Upper lobe of left lung (tissue), 6 donors: ENCODE measurements at regions not wholly inside any gene's neighbourhood (a gene's known extent, or its start where the extent isn't known, plus 50 kb on each side); places are given as distances from the start of the nearest gene placed in this dataset.

ENCODE experiments used
- ATAC-seq, 2 donors: fragments of 200-7000 bp; cut with Tn5 transposase; one replicate each; pipeline ENCODE4 v1.9.1; 2022; ENCODE audit warnings: mild to moderate bottlenecking in 2 of 2, moderate library complexity in 2 of 2; ENCODE audit not compliant: low FRiP score in 2 of 2
- DNase-seq, 2 donors: peaks; one replicate each; pipeline ENCODE4 v3.0.0-alpha.2; 2019 to 2020
- H3K27ac ChIP-seq, 4 donors: fragments of 200-600 bp; sonication (generic); one replicate each; pipeline ENCODE4 v1.5.1; 2016 to 2019
- H3K27me3 ChIP-seq, 4 donors: fragments of 200-600 bp; sonication (generic); one replicate each; pipeline ENCODE4 v1.5.1; 2017 to 2019
- H3K36me3 ChIP-seq, 4 donors: fragments of 200-600 bp; sonication (generic); one replicate each; pipeline ENCODE4 v1.5.1; 2016 to 2019
- H3K4me1 ChIP-seq, 4 donors: fragments of 200-600 bp; sonication (generic); one replicate each; pipeline ENCODE4 v1.5.1; 2018 to 2019
- H3K4me3 ChIP-seq, 4 donors: fragments of 200-600 bp; sonication (generic); one replicate each; pipeline ENCODE4 v1.5.1; 2017 to 2019; ENCODE audit warnings: mild to moderate bottlenecking in 2 of 4, moderate library complexity in 1 of 4
- H3K9me3 ChIP-seq, 4 donors: fragments of 200-600 bp; sonication (generic); one replicate each; pipeline ENCODE4 v1.5.1; 2018 to 2019
- CTCF ChIP-seq, 6 experiments: fragments of 450-650 bp in 4 of 6; fragments of 200-600 bp in 2 of 6; sonication (generic) in 2 of 6; IDR thresholded peaks; one replicate each; pipeline ENCODE4 v1.5.1; 2016 to 2019; ENCODE audit warnings: antibody characterized with exemption in 6 of 6
- EP300 ChIP-seq, 4 donors: sonication (generic); formaldehyde crosslinking; IDR thresholded peaks; one replicate each; pipeline ENCODE4 v1.5.1; 2017; ENCODE audit warnings: antibody characterized with exemption in 4 of 4, control low read depth in 2 of 4
- POLR2A ChIP-seq, 4 donors: fragments of 450-650 bp; IDR thresholded peaks; one replicate each; pipeline ENCODE4 v1.5.1; 2016 to 2017; ENCODE audit warnings: antibody characterized with exemption in 4 of 4, mild to moderate bottlenecking in 2 of 4
- POLR2AphosphoS5 ChIP-seq, 2 donors: sonication (generic); formaldehyde crosslinking; IDR thresholded peaks; one replicate each; pipeline ENCODE4 v1.5.1; 2017; ENCODE audit warnings: antibody characterized with exemption in 2 of 2
- WGBS, 2 donors: methylation state at CpG; one replicate each; pipeline ENCODE4 v1.1.5; 2017 to 2018; 5-methylcytosine and 5-hydroxymethylcytosine counted together
- donor health status: DM: no; HTN: no; CAD: no; lungs with moderate emphysema.
- donor health status: DM: no; HTN: yes; CAD: no; lungs with severe emphysema.

GRCh38 chr7:21317966-21318915, 109.6 kb upstream of the SP4 start:
- ATAC-seq = no peak
- no peaks in the 10 kb centered on the region for H3K9me3 ChIP-seq
- WGBS, 2 donors = 72 to 73% methylated on average over 6 of the region's 6 CpGs
- H3K4me1 ChIP-seq = no peaks in the 10 kb centered on the region
- H3K27me3 ChIP-seq = no peaks in the 10 kb centered on the region
- no peaks in the 10 kb centered on the region for H3K36me3 ChIP-seq
- no peak for TF ChIP-seq POLR2AphosphoS5 (IDR thresholded peaks at IDR 0.05)
- no peak for TF ChIP-seq POLR2A (IDR thresholded peaks at IDR 0.05)
- TF ChIP-seq CTCF (IDR thresholded peaks at IDR 0.05) = no peak
- no peak for TF ChIP-seq EP300 (IDR thresholded peaks at IDR 0.05)
- H3K27ac ChIP-seq = no peak overlapping the region
- H3K4me3 ChIP-seq = no peak overlapping the region
- no peak for DNase-seq

- Histone ChIP-seq H3K4me3 (no peak overlapping the region), H3K9me3 (no peaks in the 10 kb centered on the region), H3K27ac (no peak overlapping the region), H3K27me3 (no peaks in the 10 kb centered on the region), H3K4me1 (no peaks in the 10 kb centered on the region), H3K36me3 (no peaks in the 10 kb centered on the region)
- DNase-seq = no peak
- TF ChIP-seq POLR2A (IDR thresholded peaks at IDR 0.05) = no peak
- no peak for TF ChIP-seq POLR2AphosphoS5 (IDR thresholded peaks at IDR 0.05)
- TF ChIP-seq EP300 (IDR thresholded peaks at IDR 0.05) = no peak
- no peak for TF ChIP-seq CTCF (IDR thresholded peaks at IDR 0.05)
- 65 to 83% methylated on average over 1 of the region's 1 CpG for WGBS, 2 donors
- no peak for ATAC-seq
These were observed 109.0 kb upstream of the SP4 start for GRCh38 chr7:21318916-21319270.

- TF ChIP-seq EP300 (IDR thresholded peaks at IDR 0.05) (no peak), POLR2A (IDR thresholded peaks at IDR 0.05) (no peak), POLR2AphosphoS5 (IDR thresholded peaks at IDR 0.05) (no peak), CTCF (IDR thresholded peaks at IDR 0.05) (no peak)
- no peak for ATAC-seq
- H3K27ac ChIP-seq = no peak overlapping the region
These were observed 101.6 kb upstream of the SP4 start for GRCh38 chr7:21326241-21326640.

GRCh38 chr7:21326921-21327320, 101.0 kb upstream of the SP4 start:
- H3K4me1 ChIP-seq = no peaks in the 10 kb centered on the region
- no peaks in the 10 kb centered on the region for H3K36me3 ChIP-seq
- TF ChIP-seq POLR2A (IDR thresholded peaks at IDR 0.05) (no peak), EP300 (IDR thresholded peaks at IDR 0.05) (no peak), POLR2AphosphoS5 (IDR thresholded peaks at IDR 0.05) (no peak), CTCF (IDR thresholded peaks at IDR 0.05) (no peak)
- no peak overlapping the region for H3K4me3 ChIP-seq
- 85 to 86% methylated on average over 3 of the region's 3 CpGs for WGBS, 2 donors
- ATAC-seq (no peak), DNase-seq (no peak)
- no peaks in the 10 kb centered on the region for H3K9me3 ChIP-seq
- no peak overlapping the region for H3K27ac ChIP-seq
- no peaks in the 10 kb centered on the region for H3K27me3 ChIP-seq

More at GRCh38 chr7:21326241-21326640, 101.6 kb upstream of the SP4 start:
- H3K36me3 ChIP-seq = no peaks in the 10 kb centered on the region
- no peak overlapping the region for H3K4me3 ChIP-seq
- H3K9me3 ChIP-seq = no peaks in the 10 kb centered on the region
- H3K4me1 ChIP-seq = no peaks in the 10 kb centered on the region
- H3K27me3 ChIP-seq = no peaks in the 10 kb centered on the region
- DNase-seq = no peak
